ENCODE measurements at regions not wholly inside any gene's neighbourhood (a gene's known extent, or its start where the extent isn't known, plus 50 kb on each side); places are given as distances from the start of the nearest gene placed in this dataset.
"Not testable (repeated sequence)": the region's sequence is repeated elsewhere in the genome, so short reads cannot be mapped to it uniquely, and the experiment has no call there.

DNA sequence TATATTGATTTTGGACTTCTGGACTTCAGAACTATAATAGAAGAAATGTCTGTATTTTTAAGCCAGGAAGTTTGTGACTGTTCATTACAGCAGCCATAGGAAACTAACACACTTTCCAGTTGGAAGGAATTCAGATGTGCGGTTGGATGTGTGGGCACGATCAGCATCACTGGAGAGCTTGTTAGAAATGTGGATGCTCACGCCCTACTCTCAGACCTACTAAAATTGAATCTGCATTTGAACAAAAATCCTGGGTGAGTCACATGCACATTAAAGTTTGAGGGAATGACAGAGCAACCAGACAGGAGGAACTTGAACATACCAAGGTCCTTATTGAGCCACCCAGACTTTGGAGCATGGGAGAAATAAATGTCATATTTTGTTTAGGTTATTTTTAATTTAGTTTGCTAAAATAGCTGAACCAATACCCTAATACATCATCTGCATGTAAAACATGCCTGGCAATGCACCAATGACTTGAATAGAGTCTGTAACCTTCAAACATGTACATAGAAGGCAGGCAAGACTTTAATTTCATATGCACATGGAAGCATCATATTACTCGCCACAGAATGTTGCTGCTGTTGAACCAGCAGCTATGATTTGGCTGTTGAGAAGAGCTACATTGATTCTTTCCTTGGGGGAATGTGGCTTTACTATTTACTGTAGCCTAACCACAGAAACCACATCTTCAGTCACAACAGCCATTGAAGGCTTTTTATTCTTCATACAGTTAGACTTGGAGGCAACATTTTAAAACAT, 346.2 kb downstream of the BARHL2 start:
- intact Hi-C loops (cut with micrococcal nuclease), result no loop called here
- ATAC-seq (no peak), DNase-seq (no peak)

DNA sequence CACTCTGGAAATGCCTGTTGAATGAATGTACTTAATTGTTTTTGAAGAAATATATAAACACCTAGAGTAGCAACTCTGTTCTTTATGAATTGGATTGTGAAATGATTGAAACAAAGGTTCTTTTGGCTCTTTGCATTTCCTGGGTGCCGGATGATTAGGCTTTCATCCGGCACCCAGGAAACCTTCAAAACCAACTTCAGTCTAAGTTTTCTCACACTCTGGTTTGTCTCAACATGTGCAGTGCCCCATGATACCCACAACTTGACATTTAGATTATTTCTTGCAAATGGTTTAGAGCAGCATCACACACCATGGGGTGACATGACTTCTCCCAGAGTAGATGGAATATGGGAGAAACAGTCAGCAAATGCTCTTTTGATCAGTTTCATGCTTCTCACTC, 354.9 kb downstream of the BARHL2 start:
- ATAC-seq, result no peak
- intact Hi-C loops (cut with micrococcal nuclease), result no loop called here
- DNase-seq, result no peak

DNA sequence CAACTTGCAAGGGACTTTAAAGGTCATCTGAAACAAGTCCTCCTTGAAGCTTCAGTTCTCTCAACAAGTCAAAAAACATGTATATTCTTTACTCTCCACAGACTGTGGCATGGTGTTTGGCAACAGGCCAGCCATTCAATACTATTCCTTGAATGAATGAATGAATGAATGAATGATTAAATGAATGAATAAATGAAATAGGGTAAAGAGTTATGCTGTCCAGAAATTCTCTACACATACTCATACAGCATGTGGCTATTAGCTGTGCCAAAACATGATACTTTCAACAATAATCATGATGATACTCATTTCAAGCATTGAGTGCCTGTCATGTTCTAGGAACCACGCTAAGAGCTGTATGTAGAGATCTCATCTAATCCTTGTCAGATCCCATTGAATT, 356.1 kb downstream of the BARHL2 start:
- DNase-seq, result no peak
- intact Hi-C loops (cut with micrococcal nuclease), result no loop called here
- ATAC-seq, result no peak

- intact Hi-C loops (cut with micrococcal nuclease), result no loop called here
- DNase-seq, result no peak
- ATAC-seq, result no peak
Observed at GRCh38 chr1:90359994-90360393, 357.1 kb downstream of the BARHL2 start.

DNA sequence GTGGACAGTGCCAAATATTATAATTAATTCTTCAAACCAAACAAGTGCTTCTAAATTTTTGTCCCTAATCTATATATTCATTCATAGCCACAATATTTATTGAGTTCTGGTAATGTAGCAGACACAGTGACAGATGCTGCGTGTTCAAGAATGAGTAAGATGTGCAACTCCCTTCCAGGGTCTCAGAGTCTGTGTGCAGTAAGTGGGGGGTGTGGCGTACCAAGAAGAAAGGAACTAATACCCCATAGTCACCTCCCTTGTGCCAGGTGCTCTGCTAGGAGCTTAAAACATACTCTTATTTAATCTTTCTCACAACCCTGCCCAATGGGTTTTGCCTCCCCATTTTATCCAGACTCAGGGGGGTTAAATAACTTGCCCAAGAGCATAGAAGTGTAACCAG, 358.7 kb downstream of the BARHL2 start:
- DNase-seq (no peak), ATAC-seq (no peak)
- intact Hi-C loops (cut with micrococcal nuclease), result no loop called here

DNA sequence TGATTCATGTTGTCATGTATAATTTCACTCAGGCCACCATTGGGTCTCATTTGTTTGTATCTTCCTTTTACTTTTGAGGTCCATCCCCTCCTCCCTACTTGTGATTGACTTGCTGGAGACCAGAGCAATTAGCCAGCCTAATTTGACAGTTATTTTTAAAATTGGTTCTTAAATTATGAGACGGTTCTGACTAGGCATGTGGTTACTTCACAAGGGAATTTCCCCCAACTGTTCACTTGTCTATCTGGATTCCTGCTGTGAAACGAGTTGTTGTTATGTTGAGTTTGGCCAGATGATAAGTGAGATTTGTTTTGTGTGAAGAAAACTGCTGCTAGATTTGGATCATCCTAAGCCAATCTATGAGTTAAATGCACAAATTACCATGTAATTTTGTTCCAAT, 359.1 kb downstream of the BARHL2 start:
- ATAC-seq, result no peak

GRCh38 chr1:90356991-90357390, 360.1 kb downstream of the BARHL2 start:
- intact Hi-C loops (cut with micrococcal nuclease), result no loop called here
- DNase-seq, result no peak
- ATAC-seq, result no peak

More for the DNA sequence above, 359.1 kb downstream of the BARHL2 start:
- DNase-seq, result no peak
- intact Hi-C loops (cut with micrococcal nuclease), result no loop called here

DNA sequence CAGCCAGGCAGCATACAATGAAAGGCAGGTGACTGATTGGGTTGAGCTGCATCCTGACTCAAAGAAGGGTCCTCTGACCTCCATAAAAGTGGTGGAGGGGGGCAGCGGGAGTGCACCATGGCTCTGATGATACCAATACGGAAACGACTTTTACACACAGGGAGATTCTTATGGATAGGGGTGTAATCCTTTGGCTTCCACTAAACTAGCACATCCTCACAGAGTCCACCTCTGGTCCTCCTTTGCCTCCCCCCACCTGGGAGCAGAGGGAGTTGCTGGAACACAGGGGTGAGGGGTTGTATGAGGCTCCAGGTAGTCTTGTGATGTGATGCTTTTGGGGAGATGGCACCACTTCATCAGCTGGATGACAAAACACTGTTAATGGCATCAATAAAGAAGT, 361.0 kb downstream of the BARHL2 start:
- ATAC-seq, result no peak
- intact Hi-C loops (cut with micrococcal nuclease), result no loop called here

GRCh38 chr1:90354704-90355103, 359.8 kb downstream of the ZNF326 start:
- intact Hi-C loops (cut with micrococcal nuclease), result no loop called here
- no peak for ATAC-seq
- DNase-seq, result no peak

More for the DNA sequence above, 361.0 kb downstream of the BARHL2 start:
- no peak for DNase-seq

- intact Hi-C loops (cut with micrococcal nuclease), result no loop called here
- no peak for ATAC-seq
- no peak for DNase-seq
Observed at GRCh38 chr1:90351019-90351418, 356.1 kb downstream of the ZNF326 start.

DNA sequence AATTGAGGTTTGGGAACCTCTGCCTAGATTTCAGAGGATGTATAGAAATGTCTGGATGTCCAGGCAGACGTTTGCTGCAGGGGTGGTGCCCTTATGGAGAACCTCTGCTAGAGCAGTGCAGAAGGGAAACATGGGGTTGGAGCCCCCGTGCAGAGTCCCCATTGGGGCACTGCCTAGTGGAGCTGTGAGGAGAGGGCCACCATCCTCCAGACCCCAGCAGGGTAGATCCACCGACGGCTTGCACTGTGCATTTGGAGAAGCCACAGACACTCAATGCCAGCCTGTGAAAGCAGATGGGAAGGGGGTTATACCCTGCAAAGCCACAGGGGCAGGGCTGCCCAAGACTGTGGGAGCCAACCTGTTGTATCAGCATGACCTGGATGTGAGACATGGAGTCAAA, 354.6 kb downstream of the ZNF326 start:
- ATAC-seq (no peak), DNase-seq (no peak)
- intact Hi-C loops (cut with micrococcal nuclease), result no loop called here

GRCh38 chr1:90348934-90349333, 354.0 kb downstream of the ZNF326 start:
- ATAC-seq (no peak), DNase-seq (no peak)
- intact Hi-C loops (cut with micrococcal nuclease), result no loop called here

DNA sequence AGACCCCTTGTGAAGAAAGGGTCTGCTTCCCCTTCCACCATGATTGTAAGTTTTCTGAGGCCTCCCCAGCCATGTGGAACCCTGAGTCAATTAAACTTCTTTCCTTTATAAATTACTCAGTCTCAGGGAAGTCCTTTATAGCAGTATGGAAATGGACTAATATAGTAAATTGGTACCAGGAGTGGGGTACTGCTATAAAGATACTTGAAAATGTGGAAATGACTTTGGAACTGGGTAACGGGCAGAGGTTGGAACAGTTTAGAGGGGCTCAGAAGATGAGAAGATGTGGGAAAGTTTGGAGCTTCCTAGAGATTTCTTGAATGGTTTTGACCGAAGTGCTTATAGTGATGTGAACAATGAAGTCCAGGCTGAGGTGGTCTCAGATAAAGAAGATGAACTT, 353.5 kb downstream of the ZNF326 start:
- intact Hi-C loops (cut with micrococcal nuclease), result not testable (repeated sequence)

GRCh38 chr1:90347366-90347765, 352.5 kb downstream of the ZNF326 start:
- DNase-seq (no peak), ATAC-seq (no peak)
- intact Hi-C loops (cut with micrococcal nuclease), result no loop called here

More for the DNA sequence above, 353.5 kb downstream of the ZNF326 start:
- not testable (repeated sequence) for DNase-seq, ATAC-seq

DNA sequence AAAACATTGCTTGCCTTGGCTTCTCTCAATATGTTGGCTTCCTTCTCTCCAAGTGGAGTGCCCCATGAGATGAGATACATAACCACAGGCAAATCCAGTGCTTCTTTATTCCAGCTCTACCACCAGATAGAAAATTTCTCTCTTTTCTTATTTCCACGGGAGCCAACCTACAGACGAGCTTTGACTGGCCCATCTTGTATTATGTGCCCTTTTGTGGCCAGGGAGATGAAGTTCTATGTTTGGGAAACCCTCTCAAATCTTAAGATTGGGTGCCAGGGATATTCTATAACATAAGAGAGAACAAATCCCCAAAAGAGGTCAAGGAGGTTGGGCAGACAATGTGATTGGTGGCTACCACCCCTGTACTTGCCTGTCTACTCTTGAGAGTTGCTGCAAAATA, 351.8 kb downstream of the ZNF326 start:
- DNase-seq (no peak), ATAC-seq (no peak)
- intact Hi-C loops (cut with micrococcal nuclease), result no loop called here

GRCh38 chr1:90346349-90346748, 351.4 kb downstream of the ZNF326 start:
- intact Hi-C loops (cut with micrococcal nuclease), result no loop called here
- no peak for ATAC-seq

DNA sequence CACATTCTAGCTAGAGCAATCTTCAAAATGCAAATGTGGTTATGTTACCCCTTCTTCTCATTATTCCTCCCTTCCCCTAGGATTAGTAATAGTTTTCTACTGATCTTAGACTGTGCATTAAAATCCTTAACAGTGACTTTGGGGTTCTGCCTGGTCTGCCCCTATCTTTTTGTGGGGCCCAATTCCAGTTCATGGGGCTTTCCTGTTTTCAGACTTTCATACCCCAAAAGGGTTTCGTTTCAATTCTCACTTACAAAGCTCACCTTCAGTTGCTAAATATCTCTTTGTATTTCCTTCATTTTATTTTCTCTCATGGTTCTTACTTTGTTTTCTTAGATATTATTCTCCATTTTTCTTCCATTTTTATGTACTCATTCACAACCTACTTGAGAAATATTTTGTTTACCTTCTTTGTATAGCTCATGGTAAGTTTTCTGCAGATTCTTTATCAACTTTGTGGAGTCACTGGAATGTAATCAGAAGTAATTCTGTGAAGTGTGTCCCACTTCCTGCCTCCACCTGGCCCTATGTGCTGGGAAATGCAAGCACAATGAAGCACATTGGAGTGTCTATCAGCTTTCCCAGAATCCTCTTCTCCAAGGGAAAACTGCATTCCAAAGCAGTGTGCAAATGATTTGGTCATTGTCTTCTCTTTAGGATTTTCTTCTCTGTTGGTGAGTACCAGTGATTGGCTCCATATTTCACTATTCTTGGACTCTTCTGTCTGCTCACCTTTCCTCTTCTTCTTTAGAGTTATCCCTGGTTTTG, 350.2 kb downstream of the ZNF326 start:
- DNase-seq, result no peak
- intact Hi-C loops (cut with micrococcal nuclease), result no loop called here
- ATAC-seq, result no peak

More at GRCh38 chr1:90346349-90346748, 351.4 kb downstream of the ZNF326 start:
- DNase-seq, result no peak

DNA sequence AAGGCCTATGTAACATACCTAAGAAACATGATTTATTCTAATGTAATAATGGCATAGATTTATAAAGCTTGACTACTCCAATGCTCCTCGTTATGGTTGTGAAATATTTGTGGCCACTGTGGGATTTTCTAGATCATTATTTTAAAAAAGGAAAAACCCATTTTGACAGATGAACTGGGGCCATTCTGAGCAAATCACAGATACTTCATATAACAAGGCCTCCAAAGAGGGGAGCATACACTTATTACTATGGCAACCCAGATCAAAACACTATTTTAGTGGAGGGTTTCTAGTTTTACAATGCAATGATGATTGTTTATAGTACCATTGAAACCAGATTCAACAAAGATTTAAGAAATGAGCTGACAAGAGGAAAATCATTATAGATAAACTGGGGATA, 346.6 kb downstream of the ZNF326 start:
- intact Hi-C loops (cut with micrococcal nuclease), result no loop called here
- ATAC-seq, result no peak

GRCh38 chr1:90340606-90341005, 345.7 kb downstream of the ZNF326 start:
- intact Hi-C loops (cut with micrococcal nuclease), result no loop called here
- no peak for ATAC-seq

More for the DNA sequence above, 346.6 kb downstream of the ZNF326 start:
- no peak for DNase-seq

GRCh38 chr1:90339811-90340210, 344.9 kb downstream of the ZNF326 start:
- intact Hi-C loops (cut with micrococcal nuclease), result no loop called here

More at GRCh38 chr1:90340606-90341005, 345.7 kb downstream of the ZNF326 start:
- DNase-seq, result no peak

More at GRCh38 chr1:90339811-90340210, 344.9 kb downstream of the ZNF326 start:
- DNase-seq, result no peak
- ATAC-seq, result no peak

All from left ventricle myocardium superior (tissue), 1 donor.